H1 (cell line): ENCODE measurements at regions not wholly inside any gene's neighbourhood (a gene's known extent, or its start where the extent isn't known, plus 50 kb on each side); places are given as distances from the start of the nearest gene placed in this dataset.

ENCODE experiments used
- CHD7 ChIP-seq: fragments of 300-600 bp; sonication (generic); IDR thresholded peaks from 2 replicates; pipeline ENCODE4 v1.7.1; 2012; ENCODE audit warnings: low read length, moderate library complexity, mild to moderate bottlenecking, inconsistent platforms; ENCODE audit not compliant: insufficient replicate concordance
- EGR1 ChIP-seq: IDR thresholded peaks from 2 replicates; pipeline ENCODE4 v1.6.1; 2011; ENCODE audit warnings: low read depth, low read length, borderline replicate concordance
- EZH2 ChIP-seq: fragments of 200-600 bp; sonication (generic); IDR thresholded peaks from 2 replicates; pipeline ENCODE4 v1.7.1; 2012; ENCODE audit warnings: low read depth, mild to moderate bottlenecking, moderate library complexity, low read length, inconsistent platforms; ENCODE audit not compliant: severe bottlenecking
- TAF1 ChIP-seq: IDR thresholded peaks from 2 replicates; pipeline ENCODE4 v1.6.1; 2011; ENCODE audit warnings: mild to moderate bottlenecking, low read depth, low read length

GRCh38 chr2:212610872-212611425 is 72.3 kb upstream of the ERBB4 start (continued):
- TF ChIP-seq CHD7 (no peak), EGR1 (no peak), EZH2 (no peak), TAF1 (no peak)
- TF ChIP-seq, all 59 proteins: peak for 0
